ENCODE measurements at regions not wholly inside any gene's neighbourhood (a gene's known extent, or its start where the extent isn't known, plus 50 kb on each side); places are given as distances from the start of the nearest gene placed in this dataset.

- TF ChIP-seq USF2 (IDR thresholded peaks at IDR 0.05) (no peak), CEBPB (IDR thresholded peaks at IDR 0.05) (no peak), PHF8 (IDR thresholded peaks at IDR 0.05; ENCODE audit: borderline replicate concordance, low read depth) (no peak)
These were observed 80.7 kb upstream of the KAZN start (continued) for GRCh38 chr1:14517841-14518180.

- TF ChIP-seq RCOR1 (IDR thresholded peaks at IDR 0.05; ENCODE audit: low read depth, low read length) (no peak), TP53 (CRISPR knock-in tag; IDR thresholded peaks at IDR 0.05) (no peak)
- no peak for DNase-seq (ENCODE audit: low read depth in 1 of 2, low spot score in 1 of 2)
- Histone ChIP-seq H3K27ac (no peak overlapping the region), H3K9me3 (no peaks in the 10 kb centered on the region), H3K4me3 (no peak overlapping the region), H3K4me1 (no peaks in the 10 kb centered on the region), H3K4me2 (no peak overlapping the region)
- 0% methylated on average over 3 of the region's 5 CpGs for WGBS (ENCODE audit: missing lambda C conversion rate)
- CTCF ChIA-PET, result interaction anchor here (1.3 kb wide), 1 partner anchor 9 kb away, joined by 3 read pairs; no protein-coding TSS in a partner anchor
- POLR2A ChIA-PET, result no interaction called here
- no peak for FAIRE-seq
- no peak for ATAC-seq
These were observed 78.5 kb upstream of the KAZN start for GRCh38 chr1:14519976-14520375.

GRCh38 chr1:14520514-14521163, 77.8 kb upstream of the KAZN start:
- FAIRE-seq, result no peak
- Histone ChIP-seq H3K4me2 (no peak overlapping the region), H3K9me3 (no peaks in the 10 kb centered on the region), H3K4me1 (no peaks in the 10 kb centered on the region), H3K4me3 (no peak overlapping the region), H3K27ac (no peak overlapping the region)
- no peak for TF ChIP-seq CBX8 (IDR thresholded peaks at IDR 0.05)
- no peak for TF ChIP-seq POLR2AphosphoS2 (conservative IDR thresholded peaks at IDR 0.05; ENCODE audit: low read length)
- no peak for TF ChIP-seq MAFK (IDR thresholded peaks at IDR 0.05; ENCODE audit: partially characterized antibody)
- TF ChIP-seq FOSB (CRISPR knock-in tag; IDR thresholded peaks at IDR 0.05), result no peak
- no peak for TF ChIP-seq RFX5 (IDR thresholded peaks at IDR 0.05)
- TF ChIP-seq NPAS2 (CRISPR knock-in tag; IDR thresholded peaks at IDR 0.05; ENCODE audit: borderline replicate concordance), result no peak
- DNase-seq (ENCODE audit: low read depth in 1 of 2, low spot score in 1 of 2), result no peak
- ChIA-PET POLR2A (no interaction called here), CTCF (interaction anchor here (1.3 kb wide), 1 partner anchor 9 kb away, joined by 3 read pairs; no protein-coding TSS in a partner anchor)
- WGBS (ENCODE audit: missing lambda C conversion rate), result 34% methylated on average over 4 of the region's 4 CpGs
- ATAC-seq, result no peak

- ChIA-PET CTCF (interaction anchor here (0.5 kb wide), 1 partner anchor 128 kb away, joined by 3 read pairs; no protein-coding TSS in a partner anchor), POLR2A (no interaction called here)
- FAIRE-seq (no peak), ATAC-seq (no peak), DNase-seq (ENCODE audit: low read depth in 1 of 2, low spot score in 1 of 2) (no peak)
- Histone ChIP-seq H3K4me1 (no peaks in the 10 kb centered on the region), H3K4me3 (no peak overlapping the region), H3K27ac (no peak overlapping the region), H3K9me3 (no peaks in the 10 kb centered on the region), H3K4me2 (no peak overlapping the region)
- no peak for TF ChIP-seq PHF8 (IDR thresholded peaks at IDR 0.05; ENCODE audit: borderline replicate concordance, low read depth)
- TF ChIP-seq MAX (IDR thresholded peaks at IDR 0.05), result no peak
- no peak for TF ChIP-seq PBX3 (IDR thresholded peaks at IDR 0.05)
- no peak for TF ChIP-seq KDM5A (IDR thresholded peaks at IDR 0.05)
- TF ChIP-seq ZC3H11A (IDR thresholded peaks at IDR 0.05), result no peak
- 22% methylated on average over 6 of the region's 6 CpGs for WGBS (ENCODE audit: missing lambda C conversion rate)
These were observed 76.9 kb upstream of the KAZN start for GRCh38 chr1:14521622-14522021.

GRCh38 chr1:14522077-14522925, 76.2 kb upstream of the KAZN start:
- no peak for ATAC-seq
- Histone ChIP-seq H3K9me3 (no peaks in the 10 kb centered on the region), H3K4me2 (no peak overlapping the region), H3K4me3 (no peak overlapping the region), H3K4me1 (no peaks in the 10 kb centered on the region), H3K27ac (no peak overlapping the region)
- FAIRE-seq, result no peak
- ChIA-PET CTCF (interaction anchor here (0.5 kb wide), 1 partner anchor 128 kb away, joined by 3 read pairs; no protein-coding TSS in a partner anchor), POLR2A (no interaction called here)
- DNase-seq (ENCODE audit: low read depth in 1 of 2, low spot score in 1 of 2), result no peak
- 21% methylated on average over 9 of the region's 9 CpGs for WGBS (ENCODE audit: missing lambda C conversion rate)
- TF ChIP-seq HOXB5 (CRISPR knock-in tag; IDR thresholded peaks at IDR 0.05) (no peak), REST (IDR thresholded peaks at IDR 0.05) (no peak), FOSL2 (IDR thresholded peaks at IDR 0.05) (no peak), FOSL2 (CRISPR knock-in tag; IDR thresholded peaks at IDR 0.05) (no peak), EHF (CRISPR knock-in tag; IDR thresholded peaks at IDR 0.05) (no peak), ATOH8 (CRISPR knock-in tag; IDR thresholded peaks at IDR 0.05; ENCODE audit: low read depth) (no peak), ESRRA (IDR thresholded peaks at IDR 0.05; ENCODE audit: borderline replicate concordance, low read length) (no peak), CBX8 (IDR thresholded peaks at IDR 0.05) (no peak)
